Right atrium auricular region (tissue), 2 donors: ENCODE measurements at regions not wholly inside any gene's neighbourhood (a gene's known extent, or its start where the extent isn't known, plus 50 kb on each side); places are given as distances from the start of the nearest gene placed in this dataset.

Experiments used
- DNase-seq: peaks from one replicate; pipeline ENCODE4 v3.0.0-alpha.2; 2019; ENCODE audit warnings: low spot score
- H3K27ac ChIP-seq, 2 donors: fragments of 200-600 bp; sonication (generic); 1 replicate in 1 of 2; 2 replicates in 1 of 2; pipeline ENCODE4 v1.5.1; 2016 to 2019
- H3K27me3 ChIP-seq, 2 donors: fragments of 200-600 bp; sonication (generic); one replicate each; pipeline versions ENCODE4 v1.5.1 to v1.6.0; 2017 to 2019
- H3K36me3 ChIP-seq: fragments of 200-600 bp; sonication (generic); one replicate; pipeline ENCODE4 v1.5.1; 2016
- H3K4me1 ChIP-seq, 2 donors: fragments of 200-600 bp; sonication (generic); one replicate each; pipeline versions ENCODE4 v1.5.1 to v1.6.0; 2017 to 2019
- H3K4me3 ChIP-seq, 2 donors: fragments of 200-600 bp; sonication (generic); 1 replicate in 1 of 2; 2 replicates in 1 of 2; pipeline ENCODE4 v1.5.1; 2017 to 2019; ENCODE audit warnings: mild to moderate bottlenecking in 1 of 2, moderate library complexity in 1 of 2
- H3K9me3 ChIP-seq, 2 donors: fragments of 200-600 bp; sonication (generic); one replicate each; pipeline ENCODE4 v1.5.1; 2019
- TF ChIP-seq, protein P1 (sequence below), 2 donors: fragments of 200-600 bp; sonication (generic); IDR thresholded peaks; one replicate each; pipeline ENCODE4 v1.5.1; 2019; ENCODE audit warnings: antibody characterized with exemption in 2 of 2

DNA sequence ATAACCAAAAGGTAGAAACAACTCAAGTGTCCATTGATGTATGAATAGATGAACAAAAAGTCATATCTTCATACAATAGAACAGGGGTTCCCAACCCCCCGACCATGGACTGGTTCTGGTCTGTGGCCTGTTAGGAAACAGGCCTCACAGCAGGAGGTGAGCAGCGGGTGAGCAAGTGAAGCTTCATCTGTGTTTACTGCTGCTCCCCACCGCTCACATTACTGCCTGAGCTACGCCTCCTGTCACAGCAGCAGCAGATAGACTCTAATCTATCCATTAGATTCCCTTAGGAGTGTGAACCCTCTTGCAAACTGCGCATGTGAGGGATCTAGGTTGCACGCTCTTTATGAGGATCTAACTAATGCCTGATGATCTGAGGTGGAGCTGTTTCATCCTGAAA lies 478.0 kb downstream of the BRINP1 start:
- Histone ChIP-seq H3K36me3 (no peaks in the 10 kb centered on the region), H3K4me3 (no peak overlapping the region), H3K9me3 (no peaks in the 10 kb centered on the region), H3K4me1 (no peaks in the 10 kb centered on the region), H3K27ac (no peak overlapping the region), H3K27me3 (no peaks in the 10 kb centered on the region)
- DNase-seq: no peak
- TF ChIP-seq, protein P1, sequence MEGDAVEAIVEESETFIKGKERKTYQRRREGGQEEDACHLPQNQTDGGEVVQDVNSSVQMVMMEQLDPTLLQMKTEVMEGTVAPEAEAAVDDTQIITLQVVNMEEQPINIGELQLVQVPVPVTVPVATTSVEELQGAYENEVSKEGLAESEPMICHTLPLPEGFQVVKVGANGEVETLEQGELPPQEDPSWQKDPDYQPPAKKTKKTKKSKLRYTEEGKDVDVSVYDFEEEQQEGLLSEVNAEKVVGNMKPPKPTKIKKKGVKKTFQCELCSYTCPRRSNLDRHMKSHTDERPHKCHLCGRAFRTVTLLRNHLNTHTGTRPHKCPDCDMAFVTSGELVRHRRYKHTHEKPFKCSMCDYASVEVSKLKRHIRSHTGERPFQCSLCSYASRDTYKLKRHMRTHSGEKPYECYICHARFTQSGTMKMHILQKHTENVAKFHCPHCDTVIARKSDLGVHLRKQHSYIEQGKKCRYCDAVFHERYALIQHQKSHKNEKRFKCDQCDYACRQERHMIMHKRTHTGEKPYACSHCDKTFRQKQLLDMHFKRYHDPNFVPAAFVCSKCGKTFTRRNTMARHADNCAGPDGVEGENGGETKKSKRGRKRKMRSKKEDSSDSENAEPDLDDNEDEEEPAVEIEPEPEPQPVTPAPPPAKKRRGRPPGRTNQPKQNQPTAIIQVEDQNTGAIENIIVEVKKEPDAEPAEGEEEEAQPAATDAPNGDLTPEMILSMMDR (IDR thresholded peaks at IDR 0.05): no peak

DNA sequence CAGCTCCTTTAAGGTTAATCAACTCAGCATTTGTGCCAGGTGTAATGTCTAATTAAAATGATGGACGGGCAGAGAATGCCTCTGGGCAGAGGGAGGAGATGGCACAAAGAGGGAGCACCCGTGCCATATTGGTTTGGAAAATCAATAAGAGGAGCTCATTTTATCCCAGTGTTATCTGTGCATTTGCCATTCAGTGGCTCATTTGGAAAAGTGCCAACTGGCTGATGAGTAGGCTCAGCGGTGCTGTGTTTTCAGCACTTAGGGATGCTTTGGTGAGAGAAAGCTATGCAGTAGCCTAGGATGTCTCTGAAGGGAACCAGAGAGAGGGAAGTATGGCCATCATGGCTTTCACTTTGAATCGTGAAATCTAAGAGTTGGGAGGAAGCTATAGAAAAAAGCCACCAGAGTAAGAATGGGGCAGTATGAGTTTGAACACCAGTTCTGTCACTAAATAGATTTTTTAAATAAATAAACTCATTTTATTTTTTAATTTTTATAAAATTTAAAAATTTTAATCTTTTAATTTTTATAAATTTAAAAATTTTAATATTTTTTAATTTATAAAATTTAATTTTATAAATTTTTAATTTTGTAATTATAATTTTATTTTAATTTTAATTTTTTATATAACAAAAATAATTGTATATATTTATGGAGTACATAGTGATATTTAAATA lies 472.8 kb downstream of the BRINP1 start:
- Histone ChIP-seq H3K4me1 (no peaks in the 10 kb centered on the region), H3K27ac (no peak overlapping the region), H3K9me3 (no peaks in the 10 kb centered on the region), H3K27me3 (no peaks in the 10 kb centered on the region), H3K36me3 (no peaks in the 10 kb centered on the region), H3K4me3 (no peak overlapping the region)
- TF ChIP-seq, protein P1 (IDR thresholded peaks at IDR 0.05): no peak
- DNase-seq: no peak

- Histone ChIP-seq H3K9me3 (peaks cover 0 to 22% of the 10 kb centered on the region in 2 donors), H3K27ac (no peak overlapping the region), H3K36me3 (no peaks in the 10 kb centered on the region), H3K4me1 (no peaks in the 10 kb centered on the region), H3K4me3 (no peak overlapping the region), H3K27me3 (no peaks in the 10 kb centered on the region)
- TF ChIP-seq, protein P1 (IDR thresholded peaks at IDR 0.05): no peak
- no peak for DNase-seq
Measured at GRCh38 chr9:118918180-118918579, 451.1 kb downstream of the BRINP1 start.

DNA sequence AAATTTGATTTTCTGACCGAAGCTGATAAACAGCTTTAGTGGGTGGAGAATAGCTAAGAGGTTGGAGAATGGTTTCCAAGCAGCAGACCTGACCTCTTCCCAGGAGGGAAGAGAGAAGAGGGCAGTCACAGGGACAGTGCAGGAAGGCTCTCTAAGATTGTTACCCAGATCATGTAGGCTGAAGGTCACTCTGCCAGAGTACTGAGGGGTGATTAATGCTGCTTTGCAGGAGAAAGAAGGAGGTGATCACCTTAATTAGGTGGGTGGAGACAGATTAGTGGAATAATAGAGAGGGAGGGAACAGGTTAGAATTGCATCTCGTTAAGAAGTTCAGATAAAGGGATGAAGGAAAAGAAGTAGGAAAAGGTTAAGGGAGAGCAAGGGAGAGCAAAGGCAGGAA lies 440.5 kb downstream of the BRINP1 start:
- TF ChIP-seq, protein P1 (IDR thresholded peaks at IDR 0.05): no peak
- H3K4me1 ChIP-seq: no peaks in the 10 kb centered on the region
- H3K36me3 ChIP-seq: no peaks in the 10 kb centered on the region
- DNase-seq: no peak
- no peaks in the 10 kb centered on the region for H3K27me3 ChIP-seq
- H3K4me3 ChIP-seq: no peak overlapping the region
- no peak overlapping the region for H3K27ac ChIP-seq
- no peaks in the 10 kb centered on the region for H3K9me3 ChIP-seq

DNA sequence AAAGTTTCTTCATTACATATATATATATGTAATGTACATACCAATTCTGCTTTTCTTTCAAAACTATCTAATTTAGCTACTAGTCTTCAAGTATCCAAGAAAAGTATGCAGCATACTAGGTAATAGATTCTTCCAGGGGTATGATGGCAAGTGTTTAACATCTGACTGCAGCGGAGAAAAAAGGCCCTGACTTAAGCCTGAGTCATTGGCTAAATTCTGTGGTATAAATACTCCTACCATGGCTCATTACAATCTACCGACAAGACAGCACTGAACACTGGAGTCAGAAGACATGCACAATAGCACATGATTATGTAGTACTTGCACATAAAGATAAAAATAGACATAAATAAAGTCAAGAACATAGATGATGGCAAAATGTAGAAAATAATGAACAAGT lies 439.9 kb downstream of the BRINP1 start:
- H3K9me3 ChIP-seq: no peaks in the 10 kb centered on the region
- TF ChIP-seq, protein P1 (IDR thresholded peaks at IDR 0.05): no peak
- no peaks in the 10 kb centered on the region for H3K4me1 ChIP-seq
- H3K27ac ChIP-seq: no peak overlapping the region
- no peak overlapping the region for H3K4me3 ChIP-seq
- H3K36me3 ChIP-seq: no peaks in the 10 kb centered on the region
- no peak for DNase-seq
- no peaks in the 10 kb centered on the region for H3K27me3 ChIP-seq

GRCh38 chr9:118931941-118932340 lies 437.3 kb downstream of the BRINP1 start:
- no peaks in the 10 kb centered on the region for H3K4me1 ChIP-seq
- H3K36me3 ChIP-seq: no peaks in the 10 kb centered on the region
- TF ChIP-seq, protein P1 (IDR thresholded peaks at IDR 0.05): no peak
- no peak overlapping the region for H3K27ac ChIP-seq
- no peaks in the 10 kb centered on the region for H3K9me3 ChIP-seq
- no peak for DNase-seq
- no peaks in the 10 kb centered on the region for H3K27me3 ChIP-seq
- no peak overlapping the region for H3K4me3 ChIP-seq
